ENCODE measurements at regions not wholly inside any gene's neighbourhood (a gene's known extent, or its start where the extent isn't known, plus 50 kb on each side); places are given as distances from the start of the nearest gene placed in this dataset.

DNA sequence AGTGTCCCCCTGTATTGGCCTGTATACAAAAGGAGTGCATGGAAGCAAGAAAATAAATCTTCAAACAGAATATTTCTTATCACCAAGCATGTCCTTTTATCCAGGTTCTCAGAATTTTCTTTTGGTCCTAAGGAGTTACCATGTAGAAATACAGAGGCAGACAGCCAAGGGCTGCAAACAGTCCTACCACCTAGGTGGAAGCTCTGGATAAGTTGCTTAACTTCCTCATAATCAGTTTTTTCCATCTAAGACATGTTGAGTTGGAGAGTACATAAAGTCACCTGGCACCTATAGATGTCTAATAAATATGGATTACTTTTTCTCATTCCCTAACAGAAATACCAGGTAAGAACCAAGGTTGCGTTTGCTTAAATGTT, 57.0 kb upstream of the BLID start (continued):
- no peak for TF ChIP-seq NFATC4 (CRISPR knock-in tag; IDR thresholded peaks at IDR 0.05)
- TF ChIP-seq IRF2 (CRISPR knock-in tag; IDR thresholded peaks at IDR 0.05; ENCODE audit: borderline replicate concordance, low read depth), result no peak
- no peak for TF ChIP-seq ZNF138 (CRISPR knock-in tag; conservative IDR thresholded peaks at IDR 0.05)
- TF ChIP-seq ATF1 (CRISPR knock-in tag; IDR thresholded peaks at IDR 0.05), result no peak

- H3K27ac Mint-ChIP-seq, result no peak overlapping the region
- no peak for TF ChIP-seq ARID4B (CRISPR knock-in tag; IDR thresholded peaks at IDR 0.05; ENCODE audit: borderline replicate concordance)
- ATAC-seq (no peak), DNase-seq (ENCODE audit: low spot score) (no peak)
- no peaks in the 10 kb centered on the region; the same call in 1 of the 2 replicates for H3K36me3 Mint-ChIP-seq
- H3K4me3 Mint-ChIP-seq, result no peak overlapping the region
- H3K9me3 Mint-ChIP-seq, result peaks cover 5% of the 10 kb centered on the region; the same call in 1 of the 2 replicates
- POLR2A ChIA-PET, result no interaction called here
- CTCF ChIA-PET, result no interaction called here
- H3K4me1 Mint-ChIP-seq, result peaks cover 7% of the 10 kb centered on the region
- no peaks in the 10 kb centered on the region for H3K27me3 Mint-ChIP-seq (ENCODE audit: low read depth)
Measured at GRCh38 chr11:122172352-122173073, 56.5 kb upstream of the BLID start.

GRCh38 chr11:122170815-122171475, 54.9 kb upstream of the BLID start:
- CTCF ChIA-PET, result no interaction called here
- TF ChIP-seq NFATC4 (CRISPR knock-in tag; IDR thresholded peaks at IDR 0.05), result no peak
- TF ChIP-seq ZNF121 (CRISPR knock-in tag; IDR thresholded peaks at IDR 0.05), result no peak
- TF ChIP-seq TEAD1 (CRISPR knock-in tag; IDR thresholded peaks at IDR 0.05), result no peak
- no peak for TF ChIP-seq PRRX2 (CRISPR knock-in tag; IDR thresholded peaks at IDR 0.05)
- no peak for TF ChIP-seq OVOL2 (CRISPR knock-in tag; IDR thresholded peaks at IDR 0.05; ENCODE audit: borderline replicate concordance)
- TF ChIP-seq SMAD4 (CRISPR knock-in tag; IDR thresholded peaks at IDR 0.05), result no peak
- no peak for TF ChIP-seq CTCF (IDR thresholded peaks at IDR 0.05)
- TF ChIP-seq, protein P1, sequence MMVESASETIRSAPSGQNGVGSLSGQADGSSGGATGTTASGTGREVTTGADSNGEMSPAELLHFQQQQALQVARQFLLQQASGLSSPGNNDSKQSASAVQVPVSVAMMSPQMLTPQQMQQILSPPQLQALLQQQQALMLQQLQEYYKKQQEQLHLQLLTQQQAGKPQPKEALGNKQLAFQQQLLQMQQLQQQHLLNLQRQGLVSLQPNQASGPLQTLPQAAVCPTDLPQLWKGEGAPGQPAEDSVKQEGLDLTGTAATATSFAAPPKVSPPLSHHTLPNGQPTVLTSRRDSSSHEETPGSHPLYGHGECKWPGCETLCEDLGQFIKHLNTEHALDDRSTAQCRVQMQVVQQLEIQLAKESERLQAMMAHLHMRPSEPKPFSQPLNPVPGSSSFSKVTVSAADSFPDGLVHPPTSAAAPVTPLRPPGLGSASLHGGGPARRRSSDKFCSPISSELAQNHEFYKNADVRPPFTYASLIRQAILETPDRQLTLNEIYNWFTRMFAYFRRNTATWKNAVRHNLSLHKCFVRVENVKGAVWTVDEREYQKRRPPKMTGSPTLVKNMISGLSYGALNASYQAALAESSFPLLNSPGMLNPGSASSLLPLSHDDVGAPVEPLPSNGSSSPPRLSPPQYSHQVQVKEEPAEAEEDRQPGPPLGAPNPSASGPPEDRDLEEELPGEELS (CRISPR knock-in tag; IDR thresholded peaks at IDR 0.05), result no peak
- TF ChIP-seq E2F5 (CRISPR knock-in tag; IDR thresholded peaks at IDR 0.05), result no peak
- no peak for TF ChIP-seq ZNF232 (CRISPR knock-in tag; IDR thresholded peaks at IDR 0.05)
- Mint-ChIP-seq H3K9me3 (peaks cover 5% of the 10 kb centered on the region; the same call in 1 of the 2 replicates), H3K36me3 (no peaks in the 10 kb centered on the region; the same call in 1 of the 2 replicates), H3K27ac (no peak overlapping the region), H3K4me3 (no peak overlapping the region), H3K4me1 (peaks cover 13% of the 10 kb centered on the region), H3K27me3 (ENCODE audit: low read depth) (no peaks in the 10 kb centered on the region)
- no peak for DNase-seq (ENCODE audit: low spot score)
- ATAC-seq, result no peak
- POLR2A ChIA-PET, result no interaction called here

All from WTC11 (cell line).